PFSK-1 (cell line): ENCODE measurements at regions not wholly inside any gene's neighbourhood (a gene's known extent, or its start where the extent isn't known, plus 50 kb on each side); places are given as distances from the start of the nearest gene placed in this dataset.

ENCODE experiments used
- POLR2AphosphoS5 ChIP-seq: IDR thresholded peaks from 2 replicates; pipeline ENCODE4 v1.6.1; 2012; ENCODE audit warnings: low read depth, mild to moderate bottlenecking, control low read depth, low read length, moderate library complexity
- REST ChIP-seq, 2 experiments: IDR thresholded peaks; 2 replicates each; pipeline versions ENCODE4 v1.6.1 to v1.8.0; 2011 to 2012; ENCODE audit warnings: low read depth in 2 of 2, low read length in 2 of 2, control low read depth in 1 of 2, inconsistent platforms in 1 of 2, mild to moderate bottlenecking in 1 of 2, moderate library complexity in 1 of 2; ENCODE audit not compliant: insufficient read depth in 1 of 2
- SIN3A ChIP-seq: IDR thresholded peaks from 2 replicates; pipeline ENCODE4 v1.6.1; 2012; ENCODE audit warnings: mild to moderate bottlenecking, low read length, moderate library complexity, borderline replicate concordance; ENCODE audit not compliant: insufficient read depth
- TAF1 ChIP-seq: IDR thresholded peaks from 2 replicates; pipeline ENCODE4 v1.6.1; 2012; ENCODE audit warnings: low read length, control low read depth, borderline replicate concordance; ENCODE audit not compliant: insufficient read depth

GRCh38 chr6:16827627-16828026 lies 66.4 kb upstream of the ATXN1 start:
- no peak for TF ChIP-seq POLR2AphosphoS5
- no peak for TF ChIP-seq TAF1
- TF ChIP-seq REST (IDR thresholded peaks at IDR 0.05; ENCODE audit: insufficient read depth in 1 of 2, low read depth in 2 of 2, low read length in 2 of 2), result no peak
- no peak for TF ChIP-seq SIN3A
